ENCODE measurements at regions not wholly inside any gene's neighbourhood (a gene's known extent, or its start where the extent isn't known, plus 50 kb on each side); places are given as distances from the start of the nearest gene placed in this dataset.

GRCh38 chr13:82672248-82672647 is 1210.0 kb downstream of the SLITRK1 start:
- Histone ChIP-seq H3K4me1 (no peaks in the 10 kb centered on the region), H3K79me2 (no peaks in the 10 kb centered on the region), H3K9me3 (ENCODE audit: control insufficient read depth, low read length) (no peaks in the 10 kb centered on the region), H3K9ac (no peak overlapping the region), H3K4me2 (ENCODE audit: low read length) (no peak overlapping the region), H3K36me3 (ENCODE audit: control insufficient read depth, insufficient read depth, low read length) (no peaks in the 10 kb centered on the region), H2AFZ (no peak overlapping the region), H3K27me3 (ENCODE audit: control insufficient read depth, insufficient read depth, low read length) (no peaks in the 10 kb centered on the region), H3K4me3 (ENCODE audit: low read depth, low read length) (no peak overlapping the region), H3K27ac (no peak overlapping the region)
- no peak for TF ChIP-seq CTCF (IDR thresholded peaks at IDR 0.05)

- H3K27ac ChIP-seq: no peak overlapping the region
- no peak overlapping the region for H3K4me2 ChIP-seq (ENCODE audit: low read length)
- no peak for TF ChIP-seq CTCF (IDR thresholded peaks at IDR 0.05)
- H3K36me3 ChIP-seq (ENCODE audit: control insufficient read depth, insufficient read depth, low read length): no peaks in the 10 kb centered on the region
- no peak overlapping the region for H3K9ac ChIP-seq
- no peaks in the 10 kb centered on the region for H3K9me3 ChIP-seq (ENCODE audit: control insufficient read depth, low read length)
- no peaks in the 10 kb centered on the region for H3K4me1 ChIP-seq
- H3K4me3 ChIP-seq (ENCODE audit: low read depth, low read length): no peak overlapping the region
- no peak overlapping the region for H2AFZ ChIP-seq
- no peaks in the 10 kb centered on the region for H3K27me3 ChIP-seq (ENCODE audit: control insufficient read depth, insufficient read depth, low read length)
- no peaks in the 10 kb centered on the region for H3K79me2 ChIP-seq
Observed at GRCh38 chr13:82664183-82664582, 1218.1 kb downstream of the SLITRK1 start.

GRCh38 chr13:82661126-82661525 is 1221.1 kb downstream of the SLITRK1 start:
- no peaks in the 10 kb centered on the region for H3K27me3 ChIP-seq (ENCODE audit: control insufficient read depth, insufficient read depth, low read length)
- no peak overlapping the region for H2AFZ ChIP-seq

GRCh38 chr13:82658811-82659210 is 1223.5 kb downstream of the SLITRK1 start:
- Histone ChIP-seq H3K9ac (no peak overlapping the region), H3K9me3 (ENCODE audit: control insufficient read depth, low read length) (no peaks in the 10 kb centered on the region), H3K36me3 (ENCODE audit: control insufficient read depth, insufficient read depth, low read length) (no peaks in the 10 kb centered on the region), H3K27me3 (ENCODE audit: control insufficient read depth, insufficient read depth, low read length) (no peaks in the 10 kb centered on the region), H3K27ac (no peak overlapping the region), H3K4me1 (no peaks in the 10 kb centered on the region), H3K79me2 (no peaks in the 10 kb centered on the region), H2AFZ (no peak overlapping the region), H3K4me3 (ENCODE audit: low read depth, low read length) (no peak overlapping the region), H3K4me2 (ENCODE audit: low read length) (no peak overlapping the region)
- no peak for TF ChIP-seq CTCF (IDR thresholded peaks at IDR 0.05)

More at GRCh38 chr13:82661126-82661525, 1221.1 kb downstream of the SLITRK1 start:
- no peak overlapping the region for H3K9ac ChIP-seq
- no peak overlapping the region for H3K4me3 ChIP-seq (ENCODE audit: low read depth, low read length)
- no peak overlapping the region for H3K27ac ChIP-seq
- no peaks in the 10 kb centered on the region for H3K79me2 ChIP-seq
- H3K4me1 ChIP-seq: no peaks in the 10 kb centered on the region
- H3K9me3 ChIP-seq (ENCODE audit: control insufficient read depth, low read length): no peaks in the 10 kb centered on the region
- H3K4me2 ChIP-seq (ENCODE audit: low read length): no peak overlapping the region
- no peaks in the 10 kb centered on the region for H3K36me3 ChIP-seq (ENCODE audit: control insufficient read depth, insufficient read depth, low read length)
- no peak for TF ChIP-seq CTCF (IDR thresholded peaks at IDR 0.05)

- no peak for TF ChIP-seq CTCF (IDR thresholded peaks at IDR 0.05)
- no peak overlapping the region for H2AFZ ChIP-seq
- H3K36me3 ChIP-seq (ENCODE audit: control insufficient read depth, insufficient read depth, low read length): no peaks in the 10 kb centered on the region
- H3K27ac ChIP-seq: no peak overlapping the region
- H3K79me2 ChIP-seq: no peaks in the 10 kb centered on the region
- H3K4me2 ChIP-seq (ENCODE audit: low read length): no peak overlapping the region
- no peak overlapping the region for H3K9ac ChIP-seq
- H3K4me1 ChIP-seq: no peaks in the 10 kb centered on the region
- no peaks in the 10 kb centered on the region for H3K27me3 ChIP-seq (ENCODE audit: control insufficient read depth, insufficient read depth, low read length)
- H3K4me3 ChIP-seq (ENCODE audit: low read depth, low read length): no peak overlapping the region
- H3K9me3 ChIP-seq (ENCODE audit: control insufficient read depth, low read length): no peaks in the 10 kb centered on the region
Observed at GRCh38 chr13:82657471-82657870, 1224.8 kb downstream of the SLITRK1 start.
